ENCODE measurements at regions not wholly inside any gene's neighbourhood (a gene's known extent, or its start where the extent isn't known, plus 50 kb on each side); places are given as distances from the start of the nearest gene placed in this dataset.

DNA sequence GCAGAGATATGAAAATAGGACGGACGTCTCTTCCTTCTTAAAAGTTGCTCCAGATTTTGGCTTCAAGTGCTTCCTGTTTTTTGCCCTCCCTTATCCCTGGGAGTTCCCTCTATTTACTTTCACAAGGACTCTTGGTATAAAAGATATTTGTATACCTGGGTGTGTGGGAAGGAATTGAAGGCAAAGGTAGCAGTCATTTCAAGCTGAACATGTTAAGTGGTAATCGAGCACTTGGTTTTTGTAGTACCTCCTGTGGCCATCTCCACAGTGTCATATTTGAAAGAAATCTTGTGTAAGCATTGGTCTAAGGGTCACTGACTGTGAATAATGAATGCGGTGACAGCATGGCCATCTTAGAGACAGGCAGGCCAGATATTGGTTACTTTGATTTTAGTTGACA lies 593.6 kb downstream of the MTRR start:
- no peak overlapping the region for H3K4me2 ChIP-seq (ENCODE audit: low read depth, low read length, poor library complexity, severe bottlenecking)
- H3K27me3 ChIP-seq (ENCODE audit: low read length) = no peaks in the 10 kb centered on the region
- H4K20me1 ChIP-seq (ENCODE audit: low read depth, low read length) = no peaks in the 10 kb centered on the region
- H3F3A ChIP-seq (ENCODE audit: insufficient read depth) = no peaks in the 10 kb centered on the region
- no peak overlapping the region for H3K9ac ChIP-seq (ENCODE audit: low read length)
- TF ChIP-seq, protein P1, sequence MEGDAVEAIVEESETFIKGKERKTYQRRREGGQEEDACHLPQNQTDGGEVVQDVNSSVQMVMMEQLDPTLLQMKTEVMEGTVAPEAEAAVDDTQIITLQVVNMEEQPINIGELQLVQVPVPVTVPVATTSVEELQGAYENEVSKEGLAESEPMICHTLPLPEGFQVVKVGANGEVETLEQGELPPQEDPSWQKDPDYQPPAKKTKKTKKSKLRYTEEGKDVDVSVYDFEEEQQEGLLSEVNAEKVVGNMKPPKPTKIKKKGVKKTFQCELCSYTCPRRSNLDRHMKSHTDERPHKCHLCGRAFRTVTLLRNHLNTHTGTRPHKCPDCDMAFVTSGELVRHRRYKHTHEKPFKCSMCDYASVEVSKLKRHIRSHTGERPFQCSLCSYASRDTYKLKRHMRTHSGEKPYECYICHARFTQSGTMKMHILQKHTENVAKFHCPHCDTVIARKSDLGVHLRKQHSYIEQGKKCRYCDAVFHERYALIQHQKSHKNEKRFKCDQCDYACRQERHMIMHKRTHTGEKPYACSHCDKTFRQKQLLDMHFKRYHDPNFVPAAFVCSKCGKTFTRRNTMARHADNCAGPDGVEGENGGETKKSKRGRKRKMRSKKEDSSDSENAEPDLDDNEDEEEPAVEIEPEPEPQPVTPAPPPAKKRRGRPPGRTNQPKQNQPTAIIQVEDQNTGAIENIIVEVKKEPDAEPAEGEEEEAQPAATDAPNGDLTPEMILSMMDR (IDR thresholded peaks at IDR 0.05; ENCODE audit: insufficient read depth, low read length, poor library complexity, severe bottlenecking) = no peak
- TF ChIP-seq EZH2phosphoT487 (conservative IDR thresholded peaks at IDR 0.05; ENCODE audit: low read length) = no peak
- H3K9me3 ChIP-seq (ENCODE audit: insufficient read depth, low read length) = no peaks in the 10 kb centered on the region
- H3K36me3 ChIP-seq (ENCODE audit: low read length) = no peaks in the 10 kb centered on the region
- H3K27ac ChIP-seq (ENCODE audit: low read depth, low read length) = no peak overlapping the region
- no peaks in the 10 kb centered on the region for H3K79me2 ChIP-seq (ENCODE audit: insufficient read depth, low read length)
- no peak overlapping the region for H3K4me3 ChIP-seq (ENCODE audit: insufficient read depth, low read length, poor library complexity, severe bottlenecking)
- H2AFZ ChIP-seq (ENCODE audit: low read depth, low read length, severe bottlenecking) = no peak overlapping the region
- no peaks in the 10 kb centered on the region for H3K9me2 ChIP-seq (replicated peaks; ENCODE audit: insufficient read depth, low read length)

DNA sequence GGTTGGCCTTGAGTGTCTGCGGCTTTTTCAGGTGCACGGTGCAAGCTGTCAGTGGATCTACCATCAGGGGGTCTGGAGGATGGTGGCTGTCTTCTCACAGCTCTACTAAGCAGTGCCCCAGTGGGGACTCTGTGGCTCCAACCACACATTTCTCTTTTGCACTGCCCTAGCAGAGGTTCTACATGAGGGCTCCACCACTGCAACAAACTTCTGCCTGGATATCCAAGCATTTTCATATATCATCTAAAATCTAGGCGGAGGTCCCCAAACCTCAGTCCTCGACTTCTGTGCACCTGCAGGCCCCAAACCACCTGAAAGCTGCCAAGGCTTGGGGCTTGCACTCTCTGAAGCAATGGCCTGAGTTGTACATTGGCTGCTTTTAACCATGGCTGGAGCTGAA lies 601.5 kb downstream of the MTRR start:
- Histone ChIP-seq H2AFZ (ENCODE audit: low read depth, low read length, severe bottlenecking) (no peak overlapping the region), H3K9me3 (ENCODE audit: insufficient read depth, low read length) (peaks cover 10% of the 10 kb centered on the region; the same call in 1 of the 2 replicates), H3K9me2 (replicated peaks; ENCODE audit: insufficient read depth, low read length) (no peaks in the 10 kb centered on the region), H3K27me3 (ENCODE audit: low read length) (no peaks in the 10 kb centered on the region), H4K20me1 (ENCODE audit: low read depth, low read length) (no peaks in the 10 kb centered on the region), H3K4me3 (ENCODE audit: insufficient read depth, low read length, poor library complexity, severe bottlenecking) (no peak overlapping the region), H3K27ac (ENCODE audit: low read depth, low read length) (no peak overlapping the region), H3K36me3 (ENCODE audit: low read length) (no peaks in the 10 kb centered on the region), H3K4me2 (ENCODE audit: low read depth, low read length, poor library complexity, severe bottlenecking) (no peak overlapping the region), H3K79me2 (ENCODE audit: insufficient read depth, low read length) (no peaks in the 10 kb centered on the region), H3F3A (ENCODE audit: insufficient read depth) (no peaks in the 10 kb centered on the region), H3K9ac (ENCODE audit: low read length) (no peak overlapping the region)
- TF ChIP-seq EZH2phosphoT487 (conservative IDR thresholded peaks at IDR 0.05; ENCODE audit: low read length) = no peak
- TF ChIP-seq, protein P1 (IDR thresholded peaks at IDR 0.05; ENCODE audit: insufficient read depth, low read length, poor library complexity, severe bottlenecking) = no peak

DNA sequence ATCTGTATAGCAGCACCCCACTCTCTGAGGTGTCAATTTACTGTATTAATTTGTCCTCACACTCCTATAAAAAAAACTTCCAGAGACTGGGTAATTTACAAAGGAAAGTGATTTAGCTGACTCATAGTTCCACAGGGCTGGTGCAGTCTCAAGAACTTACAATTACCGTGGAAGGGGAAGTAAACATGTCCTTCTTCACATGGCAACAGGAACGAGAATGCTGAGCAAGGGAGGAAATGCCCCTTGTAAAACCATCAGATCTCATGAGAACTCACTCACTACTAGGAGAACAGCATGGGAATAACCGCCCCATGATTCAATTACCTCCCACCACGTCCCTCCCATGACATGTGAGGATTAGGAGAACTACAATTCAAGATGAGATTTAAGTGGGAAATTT lies 602.6 kb downstream of the MTRR start:
- no peak overlapping the region for H2AFZ ChIP-seq (ENCODE audit: low read depth, low read length, severe bottlenecking)
- H3K4me2 ChIP-seq (ENCODE audit: low read depth, low read length, poor library complexity, severe bottlenecking) = no peak overlapping the region
- peaks cover 10% of the 10 kb centered on the region; the same call in 1 of the 2 replicates for H3K9me3 ChIP-seq (ENCODE audit: insufficient read depth, low read length)
- no peak overlapping the region for H3K4me3 ChIP-seq (ENCODE audit: insufficient read depth, low read length, poor library complexity, severe bottlenecking)
- H3K36me3 ChIP-seq (ENCODE audit: low read length) = no peaks in the 10 kb centered on the region
- H4K20me1 ChIP-seq (ENCODE audit: low read depth, low read length) = no peaks in the 10 kb centered on the region
- no peaks in the 10 kb centered on the region for H3F3A ChIP-seq (ENCODE audit: insufficient read depth)
- no peak overlapping the region for H3K27ac ChIP-seq (ENCODE audit: low read depth, low read length)
- no peaks in the 10 kb centered on the region for H3K27me3 ChIP-seq (ENCODE audit: low read length)
- no peaks in the 10 kb centered on the region for H3K9me2 ChIP-seq (replicated peaks; ENCODE audit: insufficient read depth, low read length)
- no peaks in the 10 kb centered on the region for H3K79me2 ChIP-seq (ENCODE audit: insufficient read depth, low read length)
- TF ChIP-seq EZH2phosphoT487 (conservative IDR thresholded peaks at IDR 0.05; ENCODE audit: low read length) = no peak
- TF ChIP-seq, protein P1 (IDR thresholded peaks at IDR 0.05; ENCODE audit: insufficient read depth, low read length, poor library complexity, severe bottlenecking) = no peak
- no peak overlapping the region for H3K9ac ChIP-seq (ENCODE audit: low read length)
